ENCODE measurements at regions not wholly inside any gene's neighbourhood (a gene's known extent, or its start where the extent isn't known, plus 50 kb on each side); places are given as distances from the start of the nearest gene placed in this dataset.

DNA sequence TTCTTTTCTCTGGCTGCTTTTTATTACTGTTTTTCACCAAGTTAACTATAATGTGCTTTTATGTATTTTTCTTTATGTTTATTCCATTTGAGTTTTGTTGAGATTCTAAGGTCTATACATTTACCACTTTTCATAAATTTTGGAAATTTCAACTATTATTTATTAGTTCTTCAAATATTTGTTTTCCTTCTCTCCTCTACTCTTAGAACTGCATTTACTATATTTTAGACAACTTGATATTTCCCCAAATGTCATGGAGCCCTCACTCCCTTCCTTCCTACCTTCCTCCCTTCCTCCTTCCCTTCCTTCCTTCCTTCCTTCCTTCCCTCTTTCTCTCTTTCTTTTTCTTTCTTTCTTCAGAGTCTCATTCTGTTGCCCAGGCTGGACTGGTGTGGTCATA, 81.4 kb upstream of the TNIK start:
- H3K36me3 Mint-ChIP-seq (ENCODE audit: insufficient read depth, unreplicated experiment), result no peaks in the 10 kb centered on the region
- no peak overlapping the region for H3K27ac Mint-ChIP-seq (ENCODE audit: unreplicated experiment)
- BruUV-seq (replicated peaks), result no TSS peak
- no peaks in the 10 kb centered on the region for H3K4me1 ChIP-seq
- no peaks in the 10 kb centered on the region for H3K36me3 ChIP-seq (ENCODE audit: control insufficient read depth, insufficient read depth, low read length)
- no peaks in the 10 kb centered on the region for H3K9me3 Mint-ChIP-seq (ENCODE audit: unreplicated experiment)
- H3K9me3 ChIP-seq, result no peaks in the 10 kb centered on the region
- H3K4me3 ChIP-seq (ENCODE audit: low read depth, low read length), result no peak overlapping the region
- no peaks in the 10 kb centered on the region for H3K27me3 ChIP-seq (replicated peaks; ENCODE audit: control insufficient read depth, insufficient read depth, low read length)
- no peaks in the 10 kb centered on the region for H3K4me1 Mint-ChIP-seq (ENCODE audit: low read depth, unreplicated experiment)
- intact Hi-C loops (cut with micrococcal nuclease; ENCODE audit: unreplicated experiment), result no loop called here
- CTCF ChIA-PET, result no interaction called here
- no peaks in the 10 kb centered on the region for H3K27me3 Mint-ChIP-seq (ENCODE audit: insufficient read depth, unreplicated experiment)
- POLR2A ChIA-PET, result no interaction called here
- TF ChIP-seq, protein P1, sequence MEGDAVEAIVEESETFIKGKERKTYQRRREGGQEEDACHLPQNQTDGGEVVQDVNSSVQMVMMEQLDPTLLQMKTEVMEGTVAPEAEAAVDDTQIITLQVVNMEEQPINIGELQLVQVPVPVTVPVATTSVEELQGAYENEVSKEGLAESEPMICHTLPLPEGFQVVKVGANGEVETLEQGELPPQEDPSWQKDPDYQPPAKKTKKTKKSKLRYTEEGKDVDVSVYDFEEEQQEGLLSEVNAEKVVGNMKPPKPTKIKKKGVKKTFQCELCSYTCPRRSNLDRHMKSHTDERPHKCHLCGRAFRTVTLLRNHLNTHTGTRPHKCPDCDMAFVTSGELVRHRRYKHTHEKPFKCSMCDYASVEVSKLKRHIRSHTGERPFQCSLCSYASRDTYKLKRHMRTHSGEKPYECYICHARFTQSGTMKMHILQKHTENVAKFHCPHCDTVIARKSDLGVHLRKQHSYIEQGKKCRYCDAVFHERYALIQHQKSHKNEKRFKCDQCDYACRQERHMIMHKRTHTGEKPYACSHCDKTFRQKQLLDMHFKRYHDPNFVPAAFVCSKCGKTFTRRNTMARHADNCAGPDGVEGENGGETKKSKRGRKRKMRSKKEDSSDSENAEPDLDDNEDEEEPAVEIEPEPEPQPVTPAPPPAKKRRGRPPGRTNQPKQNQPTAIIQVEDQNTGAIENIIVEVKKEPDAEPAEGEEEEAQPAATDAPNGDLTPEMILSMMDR (IDR thresholded peaks at IDR 0.05; ENCODE audit: insufficient read depth in 1 of 2, low read depth in 1 of 2, low read length in 1 of 2, severe bottlenecking in 1 of 2, unreplicated experiment in 1 of 2), result no peak
- no peak for DNase-seq
- H3K4me3 Mint-ChIP-seq (ENCODE audit: unreplicated experiment), result no peak overlapping the region

DNA sequence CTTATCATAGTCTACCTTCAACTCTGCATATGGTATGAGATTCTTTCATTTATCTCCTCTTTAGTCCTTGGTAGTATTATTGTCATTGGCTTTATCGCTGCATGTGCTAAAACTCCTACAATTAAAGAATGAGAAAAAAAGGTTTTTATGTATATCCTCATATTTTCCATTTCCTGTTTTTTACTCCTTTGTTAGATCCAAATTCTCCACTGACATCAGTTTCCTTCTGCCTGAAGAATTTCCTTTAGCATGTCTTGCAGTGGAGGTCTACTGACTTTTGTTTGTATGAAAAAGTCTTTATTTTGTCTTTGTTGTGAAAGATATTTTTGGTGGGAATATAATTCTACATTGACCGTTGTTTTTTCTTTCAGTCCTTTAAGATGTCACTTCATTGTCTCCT, 81.0 kb upstream of the TNIK start:
- BruUV-seq (replicated peaks), result no TSS peak
- no peak overlapping the region for H3K4me3 Mint-ChIP-seq (ENCODE audit: unreplicated experiment)
- no peaks in the 10 kb centered on the region for H3K27me3 ChIP-seq (replicated peaks; ENCODE audit: control insufficient read depth, insufficient read depth, low read length)
- no peaks in the 10 kb centered on the region for H3K36me3 ChIP-seq (ENCODE audit: control insufficient read depth, insufficient read depth, low read length)
- ChIA-PET POLR2A (no interaction called here), CTCF (no interaction called here)
- no peak for DNase-seq
- H3K9me3 Mint-ChIP-seq (ENCODE audit: unreplicated experiment), result no peaks in the 10 kb centered on the region
- no peaks in the 10 kb centered on the region for H3K36me3 Mint-ChIP-seq (ENCODE audit: insufficient read depth, unreplicated experiment)
- no peaks in the 10 kb centered on the region for H3K4me1 ChIP-seq
- H3K4me3 ChIP-seq (ENCODE audit: low read depth, low read length), result no peak overlapping the region
- H3K4me1 Mint-ChIP-seq (ENCODE audit: low read depth, unreplicated experiment), result no peaks in the 10 kb centered on the region
- TF ChIP-seq, protein P1 (IDR thresholded peaks at IDR 0.05; ENCODE audit: insufficient read depth in 1 of 2, low read depth in 1 of 2, low read length in 1 of 2, severe bottlenecking in 1 of 2, unreplicated experiment in 1 of 2), result no peak
- H3K27me3 Mint-ChIP-seq (ENCODE audit: insufficient read depth, unreplicated experiment), result no peaks in the 10 kb centered on the region
- no peak overlapping the region for H3K27ac Mint-ChIP-seq (ENCODE audit: unreplicated experiment)
- intact Hi-C loops (cut with micrococcal nuclease; ENCODE audit: unreplicated experiment), result no loop called here
- no peaks in the 10 kb centered on the region for H3K9me3 ChIP-seq

DNA sequence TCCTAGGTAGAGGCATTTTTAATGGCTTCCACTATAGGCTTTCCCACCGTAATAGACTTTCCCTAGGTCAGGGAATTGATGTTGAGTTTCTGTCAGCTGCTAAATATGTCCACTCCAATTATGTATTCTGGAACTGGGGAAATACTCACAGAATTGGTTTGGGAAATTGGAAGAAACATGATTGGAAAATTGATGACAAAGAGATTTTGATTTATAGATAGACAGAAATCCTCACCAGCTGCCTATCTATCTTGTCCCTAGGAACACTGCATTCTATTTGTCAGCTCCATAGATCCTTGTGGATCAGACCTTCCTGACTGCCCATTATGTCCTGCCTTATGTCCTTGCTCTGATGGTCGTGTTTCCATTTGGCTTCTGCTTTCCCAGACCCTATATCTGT, 75.6 kb upstream of the TNIK start:
- POLR2A ChIA-PET, result no interaction called here

More for the DNA sequence above, 75.6 kb upstream of the TNIK start:
- TF ChIP-seq, protein P1 (IDR thresholded peaks at IDR 0.05; ENCODE audit: insufficient read depth in 1 of 2, low read depth in 1 of 2, low read length in 1 of 2, severe bottlenecking in 1 of 2, unreplicated experiment in 1 of 2), result no peak
- no peaks in the 10 kb centered on the region for H3K4me1 ChIP-seq
- H3K9me3 ChIP-seq, result no peaks in the 10 kb centered on the region
- CTCF ChIA-PET, result interaction anchor here (0.6 kb wide), 2 partner anchors 11 to 241 kb away, joined by 4 to 5 read pairs; no protein-coding TSS in a partner anchor
- H3K36me3 ChIP-seq (ENCODE audit: control insufficient read depth, insufficient read depth, low read length), result no peaks in the 10 kb centered on the region
- intact Hi-C loops (cut with micrococcal nuclease; ENCODE audit: unreplicated experiment), result no loop called here
- Mint-ChIP-seq H3K9me3 (ENCODE audit: unreplicated experiment) (no peaks in the 10 kb centered on the region), H3K4me3 (ENCODE audit: unreplicated experiment) (no peak overlapping the region), H3K27ac (ENCODE audit: unreplicated experiment) (no peak overlapping the region), H3K4me1 (ENCODE audit: low read depth, unreplicated experiment) (no peaks in the 10 kb centered on the region), H3K27me3 (ENCODE audit: insufficient read depth, unreplicated experiment) (no peaks in the 10 kb centered on the region), H3K36me3 (ENCODE audit: insufficient read depth, unreplicated experiment) (no peaks in the 10 kb centered on the region)
- H3K27me3 ChIP-seq (replicated peaks; ENCODE audit: control insufficient read depth, insufficient read depth, low read length), result no peaks in the 10 kb centered on the region
- BruUV-seq (replicated peaks), result no TSS peak
- no peak for DNase-seq
- H3K4me3 ChIP-seq (ENCODE audit: low read depth, low read length), result no peak overlapping the region

All from Caco-2 (cell line).